ENCODE measurements at regions not wholly inside any gene's neighbourhood (a gene's known extent, or its start where the extent isn't known, plus 50 kb on each side); places are given as distances from the start of the nearest gene placed in this dataset.

GRCh38 chr16:85563034-85563433 is 50.1 kb upstream of the GSE1 start:
- TF ChIP-seq POLR2AphosphoS5 (IDR thresholded peaks at IDR 0.05; ENCODE audit: borderline replicate concordance, low read depth, low read length), result no peak
- no peak for TF ChIP-seq FOXP2 (optimal IDR thresholded peaks at IDR 0.05; ENCODE audit: control extremely low read depth, extremely low read length, insufficient read depth)
- no peak for TF ChIP-seq EZH2 (IDR thresholded peaks at IDR 0.05)
